ENCODE measurements at regions not wholly inside any gene's neighbourhood (a gene's known extent, or its start where the extent isn't known, plus 50 kb on each side); places are given as distances from the start of the nearest gene placed in this dataset.
"Not testable (repeated sequence)": the region's sequence is repeated elsewhere in the genome, so short reads cannot be mapped to it uniquely, and the experiment has no call there.

GRCh38 chrX:13378562-13379518 lies 59.0 kb upstream of the ATXN3L start:
- DNase-seq: not testable (repeated sequence)

GRCh38 chrX:13377550-13377934 lies 57.7 kb upstream of the ATXN3L start:
- no peak for DNase-seq

- peak; percentile 19 to 34 for DNase-seq
These were observed 57.1 kb upstream of the ATXN3L start for GRCh38 chrX:13376857-13377549.

- not testable (repeated sequence) for DNase-seq
These were observed 55.7 kb upstream of the ATXN3L start for GRCh38 chrX:13375596-13375995.

GRCh38 chrX:13374364-13374763 lies 54.5 kb upstream of the ATXN3L start:
- DNase-seq: no peak

- no peak for DNase-seq
These were observed 53.8 kb upstream of the ATXN3L start for GRCh38 chrX:13373431-13374187.

GRCh38 chrX:13373027-13373426 lies 53.2 kb upstream of the ATXN3L start:
- no peak for DNase-seq

GRCh38 chrX:13372203-13372980 lies 52.5 kb upstream of the ATXN3L start:
- DNase-seq: no peak

GRCh38 chrX:13371186-13371585 lies 51.3 kb upstream of the ATXN3L start:
- DNase-seq: no peak

- no peak for DNase-seq
These were observed 50.9 kb upstream of the ATXN3L start for GRCh38 chrX:13370713-13371112.

Measured in Kasumi-1 (cell line).